ENCODE measurements at regions not wholly inside any gene's neighbourhood (a gene's known extent, or its start where the extent isn't known, plus 50 kb on each side); places are given as distances from the start of the nearest gene placed in this dataset.

- in situ Hi-C loops (cut with HindIII; ENCODE audit: low sequenced_read_pairs), result no loop called here
- DNase-seq (ENCODE audit: low read depth), result no peak
- H3K4me3 ChIP-seq (ENCODE audit: low read depth, low read length), result no peak overlapping the region
- TF ChIP-seq CTCF (IDR thresholded peaks at IDR 0.05; ENCODE audit: low read depth, low read length, missing control alignments), result no peak
Observed at GRCh38 chr11:100560606-100561005, 126.5 kb upstream of the ARHGAP42 start.

GRCh38 chr11:100561323-100561722 is 125.8 kb upstream of the ARHGAP42 start:
- H3K4me3 ChIP-seq (ENCODE audit: low read depth, low read length), result no peak overlapping the region
- in situ Hi-C loops (cut with HindIII; ENCODE audit: low sequenced_read_pairs), result no loop called here
- no peak for TF ChIP-seq CTCF (IDR thresholded peaks at IDR 0.05; ENCODE audit: low read depth, low read length, missing control alignments)
- DNase-seq (ENCODE audit: low read depth), result no peak

GRCh38 chr11:100562128-100562527 is 125.0 kb upstream of the ARHGAP42 start:
- peak; percentile 81 for DNase-seq (ENCODE audit: low read depth)
- in situ Hi-C loops (cut with HindIII; ENCODE audit: low sequenced_read_pairs), result no loop called here
- TF ChIP-seq CTCF (IDR thresholded peaks at IDR 0.05; ENCODE audit: low read depth, low read length, missing control alignments), result no peak
- H3K4me3 ChIP-seq (ENCODE audit: low read depth, low read length), result no peak overlapping the region

- no peak for TF ChIP-seq CTCF (IDR thresholded peaks at IDR 0.05; ENCODE audit: low read depth, low read length, missing control alignments)
- no peak overlapping the region for H3K4me3 ChIP-seq (ENCODE audit: low read depth, low read length)
- DNase-seq (ENCODE audit: low read depth), result no peak
- in situ Hi-C loops (cut with HindIII; ENCODE audit: low sequenced_read_pairs), result no loop called here
Observed at GRCh38 chr11:100563541-100564280, 123.4 kb upstream of the ARHGAP42 start.

DNA sequence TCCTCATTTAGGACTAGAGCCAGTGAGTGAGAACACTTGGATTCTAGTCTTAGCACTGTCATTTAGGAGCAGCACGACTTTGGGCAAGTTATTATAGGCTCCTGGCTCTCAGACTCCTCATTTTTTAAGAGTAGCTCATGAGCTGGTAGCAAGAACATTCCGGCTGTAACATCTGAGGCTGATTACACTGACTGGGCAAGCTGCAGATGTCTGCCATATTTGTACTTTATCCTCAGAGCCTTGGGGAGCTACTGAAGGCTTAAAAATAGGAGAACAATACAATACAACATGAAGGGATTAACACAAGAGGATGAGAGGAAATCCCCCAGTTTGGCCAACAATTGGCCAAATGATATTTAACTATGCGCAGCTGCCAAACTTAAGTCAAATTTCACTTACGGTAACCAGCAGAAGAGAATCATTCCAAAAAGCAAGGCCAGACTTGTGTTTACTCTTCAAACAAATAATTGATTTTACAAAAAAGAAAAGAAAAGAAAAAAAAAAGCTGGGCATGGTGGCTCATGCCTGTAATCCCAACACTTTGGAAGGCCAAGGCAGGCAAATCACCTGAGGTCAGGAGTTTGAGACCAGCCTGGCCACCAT is 113.1 kb upstream of the ARHGAP42 start:
- TF ChIP-seq CTCF (IDR thresholded peaks at IDR 0.05; ENCODE audit: low read depth, low read length, missing control alignments), result no peak
- in situ Hi-C loops (cut with HindIII; ENCODE audit: low sequenced_read_pairs), result no loop called here
- no peak overlapping the region for H3K4me3 ChIP-seq (ENCODE audit: low read depth, low read length)
- DNase-seq (ENCODE audit: low read depth), result no peak

- no peak for DNase-seq (ENCODE audit: low read depth)
- in situ Hi-C loops (cut with HindIII; ENCODE audit: low sequenced_read_pairs), result loop anchor here (25.0 kb wide), 1 partner anchor 262 kb away; no protein-coding TSS in a partner anchor
- H3K4me3 ChIP-seq (ENCODE audit: low read depth, low read length), result no peak overlapping the region
- TF ChIP-seq CTCF (IDR thresholded peaks at IDR 0.05; ENCODE audit: low read depth, low read length, missing control alignments), result peak; percentile 14
Observed at GRCh38 chr11:100574894-100575769, 112.0 kb upstream of the ARHGAP42 start.

Data from astrocyte of the cerebellum (primary cell).